Fibroblast of lung (primary cell): ENCODE measurements at regions not wholly inside any gene's neighbourhood (a gene's known extent, or its start where the extent isn't known, plus 50 kb on each side); places are given as distances from the start of the nearest gene placed in this dataset.

ENCODE experiments used
- EZH2 ChIP-seq: IDR thresholded peaks from 2 replicates; pipeline ENCODE4 v1.5.1; 2012; ENCODE audit warnings: low read length, control low read depth, mild to moderate bottlenecking; ENCODE audit errors: missing control alignments
- TF ChIP-seq, protein P1 (sequence below), 2 donors: IDR thresholded peaks in 1 of 2; conservative IDR thresholded peaks in 1 of 2; 1 replicate in 1 of 2; 2 replicates in 1 of 2; pipeline ENCODE4 v1.5.1; 2011 to 2012; ENCODE audit warnings: low read length in 2 of 2, control low read depth in 1 of 2, inconsistent platforms in 1 of 2, low read depth in 1 of 2, mild to moderate bottlenecking in 1 of 2

DNA sequence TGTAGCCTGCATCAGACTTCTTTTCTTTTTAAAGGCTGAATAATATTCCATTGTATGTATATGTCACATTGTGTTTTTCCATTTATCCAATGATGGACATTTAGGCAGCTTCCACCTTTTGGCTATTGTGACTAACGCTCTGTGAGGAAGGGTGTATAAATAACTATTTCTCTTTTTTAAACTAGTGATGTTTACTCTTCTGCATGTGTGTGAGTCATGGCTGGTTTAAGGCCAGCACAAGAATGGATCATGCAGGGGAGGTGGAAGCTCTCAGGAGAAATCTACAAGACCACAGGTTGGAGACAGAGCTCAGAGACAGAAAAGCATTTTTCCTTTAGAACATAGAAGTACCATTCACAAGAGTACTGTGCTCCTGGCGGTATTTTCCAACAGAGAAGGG is 307.2 kb downstream of the SOX4 start:
- TF ChIP-seq, protein P1, sequence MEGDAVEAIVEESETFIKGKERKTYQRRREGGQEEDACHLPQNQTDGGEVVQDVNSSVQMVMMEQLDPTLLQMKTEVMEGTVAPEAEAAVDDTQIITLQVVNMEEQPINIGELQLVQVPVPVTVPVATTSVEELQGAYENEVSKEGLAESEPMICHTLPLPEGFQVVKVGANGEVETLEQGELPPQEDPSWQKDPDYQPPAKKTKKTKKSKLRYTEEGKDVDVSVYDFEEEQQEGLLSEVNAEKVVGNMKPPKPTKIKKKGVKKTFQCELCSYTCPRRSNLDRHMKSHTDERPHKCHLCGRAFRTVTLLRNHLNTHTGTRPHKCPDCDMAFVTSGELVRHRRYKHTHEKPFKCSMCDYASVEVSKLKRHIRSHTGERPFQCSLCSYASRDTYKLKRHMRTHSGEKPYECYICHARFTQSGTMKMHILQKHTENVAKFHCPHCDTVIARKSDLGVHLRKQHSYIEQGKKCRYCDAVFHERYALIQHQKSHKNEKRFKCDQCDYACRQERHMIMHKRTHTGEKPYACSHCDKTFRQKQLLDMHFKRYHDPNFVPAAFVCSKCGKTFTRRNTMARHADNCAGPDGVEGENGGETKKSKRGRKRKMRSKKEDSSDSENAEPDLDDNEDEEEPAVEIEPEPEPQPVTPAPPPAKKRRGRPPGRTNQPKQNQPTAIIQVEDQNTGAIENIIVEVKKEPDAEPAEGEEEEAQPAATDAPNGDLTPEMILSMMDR (conservative IDR thresholded peaks at IDR 0.05 in 1 of 2, IDR thresholded peaks at IDR 0.05 in 1 of 2; ENCODE audit: low read depth in 1 of 2, low read length in 2 of 2) = no peak
- no peak for TF ChIP-seq EZH2
